Pancreas (tissue), 10 donors: ENCODE measurements at regions not wholly inside any gene's neighbourhood (a gene's known extent, or its start where the extent isn't known, plus 50 kb on each side); places are given as distances from the start of the nearest gene placed in this dataset.

Experiments
- ATAC-seq, 4 donors: fragments of 200-7000 bp; cut with Tn5 transposase; one replicate each; pipeline versions ENCODE4 v1.8.0 to v1.9.1; 2020; ENCODE audit warnings: mild to moderate bottlenecking in 4 of 4, moderate library complexity in 4 of 4
- DNase-seq, 6 donors: peaks; one replicate each; pipeline ENCODE4 v3.0.0-alpha.2; 2020
- FAIRE-seq: peaks from 2 replicates; lab custom pipeline; 2012; peaks lifted over from hg19 to GRCh38; lab: Jason Lieb, UNC
- H3K27ac ChIP-seq, 4 donors: fragments of 200-600 bp; sonication (generic); 1 replicate in 3 of 4; 2 replicates in 1 of 4; pipeline versions ENCODE4 v1.5.0 to v1.8.0; 2020
- H3K27me3 ChIP-seq, 4 donors: fragments of 200-600 bp; one replicate each; pipeline ENCODE4 v1.8.0; 2021
- H3K36me3 ChIP-seq, 3 donors: fragments of 200-600 bp; sonication (generic) in 1 of 3; one replicate each; pipeline versions ENCODE4 v1.5.0 to v1.8.0; 2020 to 2021
- H3K4me1 ChIP-seq, 3 donors: fragments of 200-600 bp; one replicate each; pipeline ENCODE4 v1.8.0; 2021
- H3K4me3 ChIP-seq, 4 donors: fragments of 200-600 bp; sonication (generic) in 2 of 4; one replicate each; pipeline versions ENCODE4 v1.5.0 to v1.8.0; 2020 to 2021
- H3K9me3 ChIP-seq, 4 donors: fragments of 200-600 bp; one replicate each; pipeline ENCODE4 v1.8.0; 2021
- CTCF ChIP-seq, 4 donors: fragments of 200-600 bp; sonication (generic) in 3 of 4; IDR thresholded peaks; one replicate each; pipeline versions ENCODE4 v1.5.0 to v1.8.0; 2021; ENCODE audit warnings: antibody characterized with exemption in 4 of 4
- WGBS, 2 donors: extraction: QIAGEN DNeasy Blood & Tissue Kit; methylation state at CpG; one replicate each; pipeline ENCODE4 v1.1.7; 2013; 5-methylcytosine and 5-hydroxymethylcytosine counted together
- intact Hi-C, 3 donors: fragments of 100-400 bp; cut with DNase I; formaldehyde crosslinking; loops; one replicate each; pipeline versions ENCODE4 v1.11.1 to v1.14.2; 2022
- donor health status: healthy with polysubstance abuse.
- donor health status: DM: no; HTN: no; CAD: no; lungs with moderate emphysema.
- donor health status: DM: no; HTN: no; CAD: no.
- donor health status: control.
- donor health status: control.
- donor health status: Bipolar disorder and iron deficiency.
- donor health status: DM: yes; HTN: yes; CAD: no.
- donor health status: DM: no; HTN: no; CAD: no.
- donor health status: DM: no; HTN: no; CAD: no.
- donor health status: DM: yes; HTN: yes; CAD: no.

GRCh38 chr6:9806195-9806594 is 608.7 kb downstream of the TFAP2A start:
- H3K4me3 ChIP-seq: no peak overlapping the region
- no peak for TF ChIP-seq CTCF (IDR thresholded peaks at IDR 0.05)
- no peak for FAIRE-seq
- no peak for DNase-seq
- H3K27ac ChIP-seq: no peak overlapping the region
- H3K4me1 ChIP-seq: no peaks in the 10 kb centered on the region
- no peaks in the 10 kb centered on the region for H3K36me3 ChIP-seq
- intact Hi-C loops: no loop called here
- H3K9me3 ChIP-seq: no peaks in the 10 kb centered on the region
- WGBS, 2 donors: 61 to 62% methylated on average over 6 of the region's 6 CpGs
- H3K27me3 ChIP-seq: no peaks in the 10 kb centered on the region
- no peak for ATAC-seq

- 66 to 80% methylated on average over 11 of the region's 11 CpGs for WGBS, 2 donors
- ATAC-seq (no peak), FAIRE-seq (no peak), DNase-seq (no peak)
- Histone ChIP-seq H3K27ac (no peak overlapping the region), H3K4me3 (no peak overlapping the region), H3K36me3 (no peaks in the 10 kb centered on the region), H3K27me3 (no peaks in the 10 kb centered on the region), H3K9me3 (no peaks in the 10 kb centered on the region), H3K4me1 (no peaks in the 10 kb centered on the region)
- TF ChIP-seq CTCF (IDR thresholded peaks at IDR 0.05): no peak
- intact Hi-C loops: no loop called here
Measured at GRCh38 chr6:9801249-9801754, 613.6 kb downstream of the TFAP2A start.

- no peak for TF ChIP-seq CTCF (IDR thresholded peaks at IDR 0.05)
Measured at GRCh38 chr6:9799582-9799981, 615.3 kb downstream of the TFAP2A start.

GRCh38 chr6:9796827-9797226 is 618.0 kb downstream of the TFAP2A start:
- TF ChIP-seq CTCF (IDR thresholded peaks at IDR 0.05): no peak
- intact Hi-C loops: no loop called here
- no peak for ATAC-seq
- no peak for DNase-seq
- Histone ChIP-seq H3K27ac (no peak overlapping the region), H3K36me3 (no peaks in the 10 kb centered on the region), H3K4me1 (no peaks in the 10 kb centered on the region), H3K4me3 (no peak overlapping the region), H3K27me3 (no peaks in the 10 kb centered on the region), H3K9me3 (no peaks in the 10 kb centered on the region)
- 14 to 16% methylated on average over 2 of the region's 2 CpGs for whole genome bisulfite sequencing, 2 donors
- no peak for FAIRE-seq

More at GRCh38 chr6:9799582-9799981, 615.3 kb downstream of the TFAP2A start:
- H3K27ac ChIP-seq: no peak overlapping the region
- FAIRE-seq (no peak), ATAC-seq (no peak), DNase-seq (no peak)
- no peaks in the 10 kb centered on the region for H3K9me3 ChIP-seq
- H3K36me3 ChIP-seq: no peaks in the 10 kb centered on the region
- H3K4me1 ChIP-seq: no peaks in the 10 kb centered on the region
- H3K4me3 ChIP-seq: no peak overlapping the region
- no peaks in the 10 kb centered on the region for H3K27me3 ChIP-seq
- intact Hi-C loops: no loop called here

GRCh38 chr6:9795880-9796279 is 619.0 kb downstream of the TFAP2A start:
- no peaks in the 10 kb centered on the region for H3K27me3 ChIP-seq
- intact Hi-C loops: no loop called here
- no peaks in the 10 kb centered on the region for H3K4me1 ChIP-seq
- FAIRE-seq (no peak), ATAC-seq (no peak), DNase-seq (no peak)
- no peaks in the 10 kb centered on the region for H3K36me3 ChIP-seq
- no peaks in the 10 kb centered on the region for H3K9me3 ChIP-seq
- 42 to 53% methylated on average over 5 of the region's 5 CpGs for WGBS, 2 donors
- no peak overlapping the region for H3K4me3 ChIP-seq
- no peak overlapping the region for H3K27ac ChIP-seq
- no peak for TF ChIP-seq CTCF (IDR thresholded peaks at IDR 0.05)
